HG02571 (cell line): ENCODE measurements at regions not wholly inside any gene's neighbourhood (a gene's known extent, or its start where the extent isn't known, plus 50 kb on each side); places are given as distances from the start of the nearest gene placed in this dataset.
"Not testable (repeated sequence)": the region's sequence is repeated elsewhere in the genome, so short reads cannot be mapped to it uniquely, and the experiment has no call there.

Experiments used
- ATAC-seq: cut with Tn5 transposase; IDR thresholded peaks from one replicate; pipeline ENCODE4 v1.9.1; 2021; ENCODE audit warnings: mild to moderate bottlenecking, moderate library complexity; ENCODE audit not compliant: unreplicated experiment

DNA sequence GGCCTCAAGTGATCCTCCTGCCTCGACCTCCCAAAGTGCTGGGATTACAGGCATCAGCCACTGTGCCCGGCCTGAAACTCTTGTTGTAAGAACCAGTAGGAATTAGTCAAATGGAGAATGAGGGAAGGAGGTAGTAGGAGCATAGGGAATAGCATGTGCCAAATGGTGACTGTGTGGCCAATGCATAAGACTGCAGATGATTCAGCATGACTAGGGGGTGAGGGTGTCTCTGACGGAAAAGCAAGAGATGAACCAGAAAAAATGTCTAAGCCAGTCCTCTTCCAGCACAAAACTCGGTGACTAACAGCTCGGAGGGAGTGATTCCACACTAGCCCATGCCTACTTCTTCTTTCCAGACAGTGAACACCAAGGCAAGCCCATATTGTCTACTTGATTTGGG, 58.2 kb upstream of the DUSP21 start:
- no peak for ATAC-seq

GRCh38 chrX:44784241-44784640, 59.6 kb upstream of the DUSP21 start:
- no peak for ATAC-seq

DNA sequence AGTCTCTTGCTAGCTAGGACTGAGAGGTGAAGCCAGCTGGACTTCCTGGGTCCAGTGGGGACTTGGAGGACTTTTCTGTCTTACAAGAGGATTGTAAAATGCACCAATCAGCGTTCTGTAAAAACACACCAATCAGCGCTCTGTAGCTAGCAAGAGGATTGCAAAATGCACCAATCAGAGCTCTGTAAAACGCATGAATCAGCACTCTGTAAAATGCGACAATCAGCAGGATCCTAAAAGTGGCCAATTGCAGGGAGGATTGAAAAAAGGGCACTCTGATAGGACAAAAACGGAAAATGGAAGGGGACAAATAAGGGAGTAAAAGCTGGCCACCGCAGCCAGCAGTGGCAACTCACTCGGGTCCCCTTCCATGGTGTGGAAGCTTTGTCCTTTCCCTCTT, 65.6 kb upstream of the DUSP21 start:
- no peak for ATAC-seq

- ATAC-seq, result no peak
Measured at GRCh38 chrX:44775726-44776125, 68.1 kb upstream of the DUSP21 start.

- not testable (repeated sequence) for ATAC-seq
Measured at GRCh38 chrX:44774066-44774465, 69.8 kb upstream of the DUSP21 start.

GRCh38 chrX:44770121-44770520, 73.7 kb upstream of the DUSP21 start:
- no peak for ATAC-seq

DNA sequence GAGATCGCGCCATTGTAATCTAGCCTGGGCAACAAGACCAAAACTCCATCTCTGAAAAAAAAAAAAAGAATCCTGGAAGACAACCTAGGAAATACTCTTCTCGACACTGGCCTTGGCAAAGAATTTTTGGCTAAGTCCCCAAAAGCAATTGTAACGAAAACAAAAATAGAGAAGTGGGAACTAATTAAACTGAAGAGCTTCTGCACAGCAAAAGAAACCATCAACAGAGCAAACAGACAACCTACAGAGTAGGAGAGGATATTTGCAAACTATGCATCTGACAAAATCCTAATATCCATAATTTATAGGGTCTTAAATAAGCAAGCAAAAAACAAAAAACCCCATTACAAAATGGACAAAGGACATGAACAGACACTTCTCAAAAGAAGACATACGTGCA, 76.5 kb upstream of the DUSP21 start:
- ATAC-seq, result no peak

GRCh38 chrX:44765556-44765955, 78.3 kb upstream of the DUSP21 start:
- no peak for ATAC-seq

DNA sequence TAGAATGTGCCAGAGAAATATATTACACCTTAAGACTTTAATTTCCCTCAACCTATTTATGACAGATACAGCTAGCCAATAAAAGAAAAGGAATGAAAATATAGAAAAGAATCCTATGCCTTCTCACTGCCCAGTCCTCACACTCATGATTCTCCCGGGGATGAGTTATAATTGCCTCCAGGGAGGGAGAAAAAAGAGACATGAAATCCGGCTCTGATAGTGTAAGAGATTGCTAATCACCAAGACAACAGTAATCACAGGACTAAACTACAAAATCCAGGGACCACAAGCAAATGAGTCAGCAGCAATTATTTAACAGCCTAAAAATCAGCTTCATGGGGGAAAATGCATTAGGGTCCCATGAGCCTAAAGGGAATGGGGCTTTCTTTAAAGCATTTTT, 95.9 kb upstream of the DUSP21 start:
- ATAC-seq, result no peak

DNA sequence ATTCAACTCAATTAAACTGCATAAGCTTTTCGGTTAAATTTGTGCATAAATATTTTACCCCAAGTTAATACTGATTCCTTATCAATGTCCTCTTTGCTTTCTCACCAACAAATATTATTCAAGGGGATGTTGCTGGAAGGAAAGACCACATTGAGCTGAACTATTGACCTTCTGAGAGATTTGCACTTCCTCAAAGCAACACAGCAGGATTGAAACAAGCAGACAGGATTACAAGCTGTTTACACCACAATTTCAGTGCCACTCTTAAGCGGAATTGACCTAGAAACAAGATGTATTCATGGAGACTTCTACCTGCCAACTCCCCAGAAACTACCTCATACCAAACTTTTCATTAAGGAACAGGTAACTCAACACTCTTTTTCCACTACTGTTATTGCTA, 96.5 kb upstream of the DUSP21 start:
- ATAC-seq, result no peak

DNA sequence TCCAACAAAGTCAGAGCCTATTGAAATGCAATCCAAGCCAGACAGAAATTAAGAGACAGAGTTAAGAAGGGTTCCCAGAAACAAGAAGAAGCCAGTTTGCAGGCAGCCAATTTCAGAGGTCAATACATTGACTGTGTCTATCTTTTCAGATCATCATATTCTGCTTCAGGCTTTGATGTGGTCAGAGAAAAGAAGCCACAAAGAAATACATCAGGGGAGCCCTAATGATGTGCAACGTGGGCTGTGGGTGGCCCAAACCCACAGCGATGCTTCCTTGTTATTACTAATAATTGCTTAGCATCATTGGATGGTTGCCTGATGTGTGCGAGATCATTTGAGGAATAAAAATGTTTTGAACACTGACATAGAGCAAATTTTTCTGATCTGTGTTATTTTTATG, 99.0 kb upstream of the DUSP21 start:
- ATAC-seq, result no peak

DNA sequence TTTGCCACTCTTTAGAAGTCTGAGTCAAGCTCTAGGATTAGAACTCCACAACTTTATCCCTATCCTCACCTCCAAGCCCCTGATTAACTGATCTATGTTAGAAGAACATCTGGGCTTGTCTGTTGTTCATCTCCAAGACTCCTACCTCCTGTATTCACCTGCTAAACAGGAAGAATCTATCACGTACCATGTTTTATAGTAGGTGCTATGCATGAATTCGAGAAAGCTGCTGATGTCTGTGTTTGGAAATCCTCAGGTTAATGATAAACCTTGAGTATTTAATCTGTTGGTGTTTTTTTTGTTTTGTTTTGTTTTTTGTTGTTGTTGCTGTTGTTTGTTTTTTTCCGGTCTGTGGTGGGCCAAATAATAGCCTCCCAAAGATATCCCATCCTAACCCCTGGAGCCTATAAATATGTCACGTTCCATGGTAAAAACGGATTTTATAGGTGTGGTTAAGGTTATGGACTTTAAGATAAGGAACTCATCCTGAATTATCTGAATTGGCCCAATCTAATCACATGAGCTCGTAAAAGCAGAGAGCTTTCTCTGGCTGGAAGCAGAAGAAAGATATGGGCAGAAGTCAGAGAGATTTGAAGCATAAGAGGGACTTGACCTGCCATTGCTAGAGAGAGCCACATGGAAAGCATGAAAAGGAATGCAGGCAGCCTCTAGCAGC, 101.2 kb upstream of the DUSP21 start:
- no peak for ATAC-seq

DNA sequence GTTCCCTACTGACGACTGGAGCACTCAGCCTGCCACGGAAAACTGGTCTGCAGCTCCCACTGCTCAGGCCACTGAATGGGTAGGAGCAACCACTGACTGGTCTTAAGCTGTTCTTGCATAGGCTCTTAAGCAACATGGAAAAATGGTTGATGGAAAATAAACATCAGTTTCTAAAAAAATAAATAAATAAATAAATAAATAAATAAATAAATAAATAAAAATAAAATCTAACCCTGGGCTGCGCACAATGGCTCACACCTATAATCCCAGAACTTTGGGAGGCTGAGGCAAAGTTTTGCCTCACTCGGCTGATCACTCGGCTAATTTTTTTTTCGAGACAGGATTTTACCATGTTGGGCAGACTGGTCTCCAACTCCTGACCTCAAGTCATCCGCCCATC, 102.0 kb upstream of the DUSP21 start:
- not testable (repeated sequence) for ATAC-seq

- ATAC-seq, result not testable (repeated sequence)
Measured at GRCh38 chrX:44741458-44741857, 102.4 kb upstream of the DUSP21 start.

DNA sequence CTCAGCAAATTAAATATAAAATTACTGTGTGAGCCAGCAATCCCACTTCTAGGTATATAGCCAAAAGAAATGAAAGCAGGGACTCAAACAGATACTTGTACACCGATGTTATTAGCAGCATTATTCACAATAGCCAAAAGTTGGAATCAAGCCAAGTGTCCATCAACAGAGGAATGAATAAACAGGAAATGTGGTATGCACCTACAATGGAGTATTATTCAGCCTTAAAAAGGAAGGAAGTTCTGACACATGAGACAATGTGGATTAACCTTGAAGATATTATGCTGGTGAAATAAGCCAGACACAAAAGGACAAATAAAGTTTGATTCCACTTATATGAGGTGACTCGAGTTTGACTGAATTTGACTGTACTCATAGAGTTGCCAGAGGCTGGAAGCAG, 108.3 kb upstream of the DUSP21 start:
- no peak for ATAC-seq

DNA sequence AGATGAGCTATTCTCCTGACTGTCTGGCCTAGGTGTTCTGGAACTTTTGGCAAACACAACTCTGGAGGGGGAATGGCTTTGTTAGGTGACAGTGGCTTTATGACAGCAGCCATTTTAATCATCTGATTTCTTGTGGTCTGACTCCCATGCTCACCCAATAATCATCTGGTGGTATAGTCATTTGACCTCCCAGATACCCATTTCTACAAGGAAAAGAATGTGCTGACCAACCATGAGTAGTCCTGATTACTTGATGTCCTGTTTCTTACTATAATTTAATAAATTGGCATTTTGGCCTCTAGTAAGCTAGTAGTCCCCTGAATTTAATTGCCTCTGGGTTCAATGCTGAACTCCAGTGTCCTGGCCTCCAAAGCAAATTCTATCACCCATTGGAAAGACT, 109.9 kb upstream of the DUSP21 start:
- ATAC-seq, result no peak

DNA sequence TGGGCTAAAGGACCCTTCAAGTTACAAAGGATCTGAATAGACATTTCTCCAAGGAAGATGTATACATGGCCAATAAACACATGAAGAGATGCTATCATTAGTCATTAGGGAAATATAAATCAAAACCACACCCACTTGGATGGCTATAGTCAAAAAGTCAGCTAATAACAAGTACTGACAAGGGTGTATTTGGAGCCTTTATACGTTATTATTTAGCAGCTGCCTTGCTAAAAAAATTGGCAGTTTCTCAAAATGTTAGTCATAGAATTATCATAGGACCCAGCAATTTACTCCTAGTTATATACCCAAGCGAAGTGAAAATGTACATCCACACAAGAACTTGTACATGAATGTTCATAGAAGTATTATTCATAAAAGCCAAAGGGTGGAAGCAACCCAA, 112.7 kb upstream of the DUSP21 start:
- ATAC-seq, result no peak

DNA sequence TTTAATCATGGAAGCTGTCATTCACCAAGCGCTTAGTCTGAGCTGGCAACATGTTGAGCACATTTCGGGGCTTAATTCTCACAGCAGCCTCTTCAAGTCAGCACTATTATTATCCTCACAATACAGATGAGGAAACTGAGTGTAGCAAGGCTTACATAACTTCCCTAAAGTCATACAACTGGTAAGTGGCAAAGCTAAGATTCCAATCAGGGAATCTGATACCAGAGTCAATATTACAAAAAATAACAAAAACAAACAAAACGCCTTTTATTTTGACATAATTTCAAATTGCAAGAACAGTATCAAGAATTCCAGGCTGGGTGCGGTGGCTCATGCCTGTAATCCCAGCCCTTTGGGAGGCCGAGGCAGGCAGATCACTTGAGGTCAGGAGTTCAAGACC, 120.4 kb upstream of the DUSP21 start:
- no peak for ATAC-seq

DNA sequence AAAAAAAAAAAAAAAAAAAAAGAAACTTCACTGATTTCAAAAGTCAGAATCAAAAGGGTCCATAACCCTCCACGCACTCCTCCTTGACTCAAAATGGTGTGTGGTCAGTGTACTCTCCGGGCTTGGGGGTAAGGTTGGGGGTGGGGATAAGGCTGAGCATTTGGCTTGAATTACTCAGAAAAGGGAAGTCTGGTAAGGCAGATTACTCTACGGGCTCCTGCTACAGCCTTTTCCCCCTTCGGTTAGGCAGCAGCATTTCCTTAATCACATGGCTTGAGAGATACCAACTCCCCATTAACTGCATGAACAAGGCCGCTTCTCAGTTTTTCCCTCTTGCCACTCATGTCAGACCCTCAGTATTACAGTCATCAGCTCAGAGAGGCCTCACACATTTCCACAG, 135.4 kb upstream of the DUSP21 start:
- no peak for ATAC-seq

DNA sequence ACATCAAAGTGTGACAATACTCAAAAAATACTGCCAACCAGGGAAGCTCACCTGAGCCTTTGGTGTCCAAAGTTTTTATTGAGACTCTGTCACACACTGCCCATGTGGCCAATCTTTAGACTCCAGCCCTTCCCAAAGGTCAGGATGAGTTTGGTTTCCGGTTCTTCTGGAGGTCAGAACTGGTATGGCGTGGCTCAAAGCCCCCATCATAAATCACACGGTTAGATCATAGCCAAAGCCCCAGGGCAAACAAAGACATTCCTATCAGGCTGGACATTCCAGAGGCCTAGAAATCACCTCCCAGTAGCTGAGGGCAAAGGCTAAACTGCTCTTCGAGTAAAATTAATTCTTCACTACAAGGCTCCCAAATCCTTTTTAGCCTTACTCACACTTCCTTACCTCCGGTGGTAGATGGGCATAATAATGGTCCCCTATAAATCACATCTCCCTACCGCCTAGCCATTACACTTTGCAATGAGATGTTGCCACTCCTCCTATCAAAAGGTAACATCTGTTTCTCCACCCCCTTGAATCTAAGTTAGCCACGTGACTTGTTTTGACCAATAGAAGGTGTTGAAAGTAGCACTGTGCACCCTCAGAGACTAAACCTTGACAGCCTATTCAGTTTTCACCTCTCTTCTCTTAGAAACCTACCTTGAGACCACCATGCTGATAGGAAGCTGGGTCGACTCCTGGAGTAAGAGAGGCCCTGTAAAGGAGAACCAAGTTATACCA, 137.8 kb upstream of the DUSP21 start:
- no peak for ATAC-seq

DNA sequence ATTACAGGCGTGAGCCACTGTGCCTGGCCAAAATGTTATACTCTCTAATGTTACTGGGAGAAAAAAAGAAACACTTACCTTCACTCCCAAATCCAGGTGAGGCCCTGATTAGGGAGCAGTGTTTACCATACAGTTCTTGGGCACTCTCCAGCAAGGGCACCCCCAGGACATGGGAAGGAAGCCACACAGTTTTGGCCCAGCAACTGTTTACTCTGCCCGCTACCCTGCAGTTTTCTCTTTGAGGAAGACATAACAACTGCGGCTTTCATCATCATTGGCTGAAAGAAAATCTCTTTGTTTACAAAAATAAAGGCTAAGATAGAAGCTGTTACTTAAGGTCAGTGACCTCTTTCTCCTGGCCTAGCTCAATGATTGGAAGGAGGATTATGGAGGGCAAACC, 145.5 kb upstream of the DUSP21 start:
- no peak for ATAC-seq

- ATAC-seq, result no peak
Measured at GRCh38 chrX:44693255-44693654, 150.6 kb upstream of the DUSP21 start.

DNA sequence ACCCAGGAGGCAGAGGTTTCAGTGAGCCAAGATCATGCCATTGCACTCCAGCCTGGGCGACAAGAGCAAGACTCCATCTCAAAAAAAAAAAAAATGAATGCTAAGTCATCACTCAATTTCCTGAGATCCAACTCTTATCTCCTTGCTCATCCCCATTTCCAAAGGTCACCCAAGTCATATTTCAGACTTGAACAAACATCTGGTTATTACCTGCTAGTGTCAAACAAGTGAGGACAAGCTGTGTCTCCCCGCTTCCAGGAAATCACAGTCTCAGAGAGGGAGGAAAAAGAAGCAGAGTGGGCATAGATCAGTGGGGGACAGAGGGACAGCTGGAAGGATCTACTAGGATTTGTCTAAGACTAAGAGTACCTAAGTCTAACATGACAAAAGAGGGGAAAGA, 147.5 kb upstream of the FUNDC1 start:
- ATAC-seq, result no peak
